ENCODE measurements at regions not wholly inside any gene's neighbourhood (a gene's known extent, or its start where the extent isn't known, plus 50 kb on each side); places are given as distances from the start of the nearest gene placed in this dataset.
"Not testable (repeated sequence)": the region's sequence is repeated elsewhere in the genome, so short reads cannot be mapped to it uniquely, and the experiment has no call there.

DNA sequence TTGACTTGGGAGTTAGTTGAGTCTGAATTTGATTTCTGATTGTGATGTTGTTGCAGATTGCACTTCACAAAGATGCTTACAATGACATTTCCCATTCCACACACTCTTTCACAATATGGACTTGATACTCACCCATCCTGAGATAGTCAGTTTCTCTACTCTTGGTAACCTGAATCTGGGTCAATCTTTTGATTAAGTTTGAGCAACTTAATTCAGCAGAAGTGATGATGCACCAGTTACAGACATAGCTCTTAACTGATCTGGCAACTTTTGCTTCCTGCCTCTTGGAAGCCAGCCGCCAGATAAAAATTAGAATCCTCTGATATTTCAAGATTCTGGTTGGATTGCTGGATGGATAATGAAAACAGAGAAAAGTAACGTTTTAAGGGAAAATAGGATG is 79.7 kb upstream of the OSMR start:
- no peak for DNase-seq (ENCODE audit: extremely low read depth in 1 of 11, low read depth in 9 of 11, low spot score in 4 of 11)

- peak in 1 of 11 donors; percentile 30 for DNase-seq (ENCODE audit: extremely low read depth in 1 of 11, low read depth in 9 of 11, low spot score in 4 of 11)
Observed at GRCh38 chr5:38768412-38769211, 77.2 kb upstream of the OSMR start.

- no peak for DNase-seq (ENCODE audit: extremely low read depth in 1 of 11, low read depth in 9 of 11, low spot score in 4 of 11)
Observed at GRCh38 chr5:38772471-38772870, 73.3 kb upstream of the OSMR start.

- no peak for DNase-seq (ENCODE audit: extremely low read depth in 1 of 11, low read depth in 9 of 11, low spot score in 4 of 11)
Observed at GRCh38 chr5:38775218-38775840, 70.5 kb upstream of the OSMR start.

GRCh38 chr5:38776149-38776896 is 69.5 kb upstream of the OSMR start:
- peak in 1 of 11 donors; percentile 24 for DNase-seq (ENCODE audit: extremely low read depth in 1 of 11, low read depth in 9 of 11, low spot score in 4 of 11)

DNA sequence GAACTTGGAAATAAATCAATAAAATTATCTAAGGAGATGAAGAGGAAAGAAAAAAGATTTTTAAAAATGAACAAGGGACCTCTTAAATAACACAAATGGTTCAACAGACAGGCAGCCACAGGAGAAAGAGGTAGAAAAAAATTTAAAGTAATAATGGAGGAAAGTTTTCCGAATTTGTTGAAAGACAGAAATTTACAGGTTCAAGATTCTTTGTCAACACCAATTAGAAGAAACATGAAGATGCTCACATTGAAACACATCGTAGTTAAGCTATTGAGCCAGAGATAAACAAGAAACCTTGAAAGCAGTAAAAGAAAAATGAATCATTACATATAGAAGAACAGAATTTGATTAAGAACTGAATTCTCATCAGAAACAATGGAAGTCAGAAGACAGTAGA is 68.7 kb upstream of the OSMR start:
- no peak for DNase-seq (ENCODE audit: extremely low read depth in 1 of 11, low read depth in 9 of 11, low spot score in 4 of 11)

GRCh38 chr5:38780316-38780715 is 65.5 kb upstream of the OSMR start:
- DNase-seq (ENCODE audit: extremely low read depth in 1 of 11, low read depth in 9 of 11, low spot score in 4 of 11), result no peak

DNA sequence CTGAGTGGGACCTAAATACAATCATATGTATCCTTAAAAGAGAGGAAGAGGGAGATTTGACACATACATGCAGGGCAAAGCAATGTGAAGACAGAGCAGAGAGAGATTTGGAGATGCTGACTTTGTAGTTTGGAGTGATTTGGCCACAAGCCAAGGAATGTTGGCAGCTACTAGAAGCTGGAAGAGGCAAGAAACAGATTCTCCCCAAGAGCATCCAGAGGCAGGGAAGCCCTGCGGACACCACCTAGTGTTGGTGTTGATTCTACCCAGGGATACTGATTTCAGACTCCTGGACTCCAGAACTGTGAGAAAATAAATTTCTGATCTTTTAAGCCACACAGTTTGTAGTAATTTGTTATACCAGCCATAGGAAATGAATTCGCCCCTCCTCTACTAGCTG is 64.9 kb upstream of the OSMR start:
- DNase-seq (ENCODE audit: extremely low read depth in 1 of 11, low read depth in 9 of 11, low spot score in 4 of 11), result peak in 1 of 11 donors; percentile 30

GRCh38 chr5:38782180-38782835 is 63.5 kb upstream of the OSMR start:
- no peak for DNase-seq (ENCODE audit: extremely low read depth in 1 of 11, low read depth in 9 of 11, low spot score in 4 of 11)

DNA sequence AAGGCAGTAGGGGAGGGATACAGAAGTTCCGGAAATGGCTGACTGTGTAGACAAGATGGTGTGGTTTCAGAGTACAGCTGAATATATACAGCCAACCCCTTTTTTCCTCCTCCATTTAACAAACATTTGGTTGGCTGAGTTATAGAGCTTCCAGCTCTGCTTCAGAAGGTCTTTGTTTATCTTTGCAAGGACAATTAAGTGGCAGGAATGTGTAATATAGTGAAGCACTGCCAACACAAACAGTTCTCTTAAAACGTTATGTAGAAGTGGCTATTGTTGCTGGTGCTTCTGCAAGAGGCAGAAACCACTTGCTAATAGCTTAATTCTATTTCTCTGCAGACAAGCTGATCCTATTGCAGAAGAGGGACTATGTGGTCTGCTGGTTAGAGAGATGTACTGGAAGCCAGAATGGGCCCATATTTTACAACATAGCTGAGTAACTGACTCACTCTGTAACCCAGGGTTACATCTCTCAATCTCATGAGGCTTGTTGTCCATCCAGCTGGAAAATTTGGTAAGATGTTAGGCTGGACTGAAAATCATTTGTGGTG is 62.7 kb upstream of the OSMR start:
- peak in 10 of 11 donors; percentile 69 to 94 (median 80) for DNase-seq (ENCODE audit: extremely low read depth in 1 of 11, low read depth in 9 of 11, low spot score in 4 of 11)

GRCh38 chr5:38789134-38789533 is 56.7 kb upstream of the OSMR start:
- no peak for DNase-seq (ENCODE audit: extremely low read depth in 1 of 11, low read depth in 9 of 11, low spot score in 4 of 11)

GRCh38 chr5:38789777-38790176 is 56.0 kb upstream of the OSMR start:
- no peak for DNase-seq (ENCODE audit: extremely low read depth in 1 of 11, low read depth in 9 of 11, low spot score in 4 of 11)

DNA sequence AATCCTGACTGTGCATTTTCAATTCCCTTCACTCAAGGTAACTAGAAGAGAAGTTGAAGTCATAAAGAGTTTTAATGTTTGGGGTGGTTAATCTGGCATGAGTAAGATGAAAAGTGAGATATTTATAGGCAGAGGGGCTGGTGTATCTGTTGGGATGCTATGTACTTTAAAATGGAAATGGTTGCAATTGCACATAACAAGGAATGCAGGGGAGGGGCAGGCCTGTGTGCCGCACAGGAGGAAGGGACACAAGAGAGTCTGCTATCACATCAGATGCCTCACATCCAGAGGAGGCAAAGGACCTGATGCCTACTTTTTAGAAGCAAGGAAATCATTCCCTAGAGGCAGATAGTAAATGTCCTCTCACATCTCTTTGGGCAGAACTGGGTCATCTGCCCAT is 55.5 kb upstream of the OSMR start:
- no peak for DNase-seq (ENCODE audit: extremely low read depth in 1 of 11, low read depth in 9 of 11, low spot score in 4 of 11)

GRCh38 chr5:38790891-38791290 is 54.9 kb upstream of the OSMR start:
- DNase-seq (ENCODE audit: extremely low read depth in 1 of 11, low read depth in 9 of 11, low spot score in 4 of 11), result no peak

- no peak for DNase-seq (ENCODE audit: extremely low read depth in 1 of 11, low read depth in 9 of 11, low spot score in 4 of 11)
Observed at GRCh38 chr5:38793099-38793498, 52.7 kb upstream of the OSMR start.

DNA sequence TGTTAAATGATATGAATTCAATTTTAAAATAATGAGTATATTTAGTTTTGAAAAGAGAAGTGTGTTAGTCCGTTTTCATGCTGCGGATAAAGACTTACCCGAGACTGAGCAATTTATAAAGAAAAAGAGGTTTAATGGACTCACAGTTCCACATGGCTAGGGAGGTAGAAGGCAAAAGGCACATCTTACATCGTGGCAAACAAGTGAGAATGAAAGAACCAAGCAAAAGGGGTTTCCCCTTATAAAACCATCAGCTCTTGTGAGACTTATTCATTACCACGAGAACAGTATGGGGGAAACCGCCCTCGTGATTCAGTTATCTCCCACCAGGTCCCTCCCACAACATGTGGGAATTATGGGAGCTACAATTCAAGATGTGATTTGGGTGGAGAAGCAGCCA is 51.8 kb upstream of the OSMR start:
- DNase-seq (ENCODE audit: extremely low read depth in 1 of 11, low read depth in 9 of 11, low spot score in 4 of 11), result not testable (repeated sequence)

DNA sequence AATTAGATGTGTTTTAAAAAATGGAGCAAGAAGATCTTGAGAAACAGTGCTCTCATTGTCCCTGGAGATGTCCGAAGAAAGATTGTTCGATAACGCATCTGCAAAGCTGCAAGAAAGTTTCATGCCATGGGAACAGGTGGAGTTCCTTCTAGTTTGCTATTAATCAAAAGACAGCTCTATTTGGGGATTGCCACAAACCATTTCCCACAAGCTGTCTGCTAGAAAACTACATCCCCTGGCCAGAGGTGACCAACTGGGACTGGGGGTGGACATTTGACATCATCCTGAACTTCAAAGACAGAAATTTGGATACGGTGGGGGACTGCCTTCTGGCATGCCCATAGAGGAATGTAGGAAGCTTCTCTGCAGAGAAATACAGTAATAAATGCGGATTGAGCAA is 50.8 kb upstream of the OSMR start:
- DNase-seq (ENCODE audit: extremely low read depth in 1 of 11, low read depth in 9 of 11, low spot score in 4 of 11), result no peak

DNA sequence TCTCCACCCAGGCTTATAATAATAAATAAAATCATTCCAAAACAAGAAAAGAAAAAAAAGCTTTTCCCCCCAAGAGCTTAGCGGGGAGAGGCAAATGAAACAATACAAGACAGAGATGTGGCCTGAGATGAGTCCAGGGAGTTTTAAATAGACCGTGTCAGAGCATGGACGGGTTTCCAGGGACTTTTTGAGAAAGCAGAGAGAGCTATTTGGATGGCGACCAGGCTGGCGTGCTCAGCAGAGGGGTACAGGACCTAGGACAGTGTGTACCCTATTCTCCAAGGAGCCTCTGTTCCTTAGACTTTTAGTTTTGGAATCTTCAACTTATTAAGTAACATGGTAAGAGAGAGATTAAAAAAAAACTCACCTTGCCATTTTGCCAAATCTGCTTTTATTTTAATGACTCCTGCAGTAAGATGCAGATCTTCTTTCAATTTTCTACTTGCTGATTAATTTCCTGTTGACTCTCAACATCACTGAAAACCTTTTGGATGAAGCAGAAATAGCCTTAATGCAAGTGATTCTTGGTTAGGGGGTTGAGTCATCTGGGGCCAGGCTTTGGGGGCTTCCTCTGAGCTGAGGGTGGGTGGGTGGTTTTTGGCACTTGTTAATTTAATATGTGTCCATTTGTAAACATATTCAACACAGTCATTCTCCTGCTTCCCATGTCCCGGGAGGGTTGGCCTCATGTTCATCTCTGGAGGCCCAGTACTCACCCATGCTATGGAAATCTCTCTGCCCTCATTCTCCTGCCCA is 49.6 kb upstream of the OSMR start:
- DNase-seq (ENCODE audit: extremely low read depth in 1 of 11, low read depth in 9 of 11, low spot score in 4 of 11), result no peak
